Skeletal muscle tissue (tissue), 3 donors: ENCODE measurements at regions not wholly inside any gene's neighbourhood (a gene's known extent, or its start where the extent isn't known, plus 50 kb on each side); places are given as distances from the start of the nearest gene placed in this dataset.

Experiments
- H3K27ac ChIP-seq: one replicate; pipeline ENCODE4 v1.7.0; 2013; ENCODE audit warnings: mild to moderate bottlenecking, low read depth, low read length, inconsistent platforms
- H3K27me3 ChIP-seq, 3 donors: one replicate each; pipeline ENCODE4 v1.7.0; 2013; ENCODE audit warnings: low read length in 3 of 3; ENCODE audit not compliant: control insufficient read depth in 3 of 3, insufficient read depth in 3 of 3
- H3K36me3 ChIP-seq, 3 donors: one replicate each; pipeline ENCODE4 v1.7.0; 2013; ENCODE audit warnings: low read length in 3 of 3; ENCODE audit not compliant: control insufficient read depth in 3 of 3, insufficient read depth in 3 of 3
- H3K4me1 ChIP-seq, 3 donors: one replicate each; pipeline ENCODE4 v1.7.0; 2013; ENCODE audit warnings: low read length in 3 of 3, mild to moderate bottlenecking in 3 of 3; ENCODE audit not compliant: control insufficient read depth in 3 of 3, insufficient read depth in 3 of 3
- H3K4me3 ChIP-seq, 3 donors: one replicate each; pipeline ENCODE4 v1.7.0; 2013; ENCODE audit warnings: low read length in 3 of 3
- H3K9ac ChIP-seq, 3 donors: one replicate each; pipeline ENCODE4 v1.7.0; 2013; ENCODE audit warnings: low read length in 3 of 3, mild to moderate bottlenecking in 3 of 3, moderate library complexity in 2 of 3, low read depth in 1 of 3
- H3K9me3 ChIP-seq, 3 donors: one replicate each; pipeline ENCODE4 v1.7.0; 2013; ENCODE audit warnings: low read length in 3 of 3; ENCODE audit not compliant: control insufficient read depth in 3 of 3
- donor health status: Osteomylitis.

DNA sequence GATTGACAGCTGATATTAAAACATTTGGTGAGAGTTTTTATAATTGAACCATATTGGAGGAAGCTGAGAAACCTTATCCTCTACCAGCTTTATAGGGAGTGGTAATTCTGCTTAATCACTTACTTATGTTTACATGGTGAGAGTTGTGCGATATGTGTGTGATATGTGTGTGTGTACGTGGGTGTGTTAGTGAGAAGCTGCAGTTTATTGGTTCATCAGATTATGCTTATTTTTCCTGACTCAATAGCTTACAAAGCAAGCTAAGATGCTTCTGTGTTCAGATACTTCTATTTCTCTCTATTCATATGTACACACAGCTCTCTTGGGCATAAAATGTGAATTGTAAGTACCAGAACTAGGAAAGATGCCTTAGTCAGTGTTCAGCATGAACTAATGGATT is 343.7 kb downstream of the GRIA2 start:
- H3K9me3 ChIP-seq = no peaks in the 10 kb centered on the region
- no peak overlapping the region for H3K9ac ChIP-seq

DNA sequence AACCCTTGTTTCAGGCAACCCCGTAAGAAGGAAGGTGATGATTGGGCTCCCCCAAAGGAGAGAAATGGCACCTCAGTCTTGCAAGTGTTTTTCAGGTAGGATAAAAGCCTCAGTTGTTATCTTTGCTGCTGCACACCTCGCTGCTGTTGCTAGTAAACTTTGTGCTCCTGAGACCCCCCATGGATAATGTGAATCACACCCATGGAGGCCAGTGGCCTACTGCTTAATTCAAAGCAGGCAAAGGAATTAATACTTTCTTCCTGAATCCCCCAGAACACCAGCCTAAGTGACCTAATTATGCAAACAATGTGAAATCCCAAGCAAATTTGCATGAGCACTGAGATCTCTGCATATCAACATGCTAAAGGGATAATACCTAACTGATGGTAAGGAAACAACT is 337.5 kb downstream of the GRIA2 start:
- no peak overlapping the region for H3K9ac ChIP-seq
- H3K4me3 ChIP-seq = no peak overlapping the region
- H3K4me1 ChIP-seq = no peaks in the 10 kb centered on the region
- H3K9me3 ChIP-seq = no peaks in the 10 kb centered on the region
- H3K27ac ChIP-seq = no peak overlapping the region
- H3K36me3 ChIP-seq = no peaks in the 10 kb centered on the region
- no peaks in the 10 kb centered on the region for H3K27me3 ChIP-seq

More for the DNA sequence above, 343.7 kb downstream of the GRIA2 start:
- H3K27ac ChIP-seq = no peak overlapping the region
- no peaks in the 10 kb centered on the region for H3K27me3 ChIP-seq
- H3K4me3 ChIP-seq = no peak overlapping the region
- no peaks in the 10 kb centered on the region for H3K4me1 ChIP-seq
- no peaks in the 10 kb centered on the region for H3K36me3 ChIP-seq

- Histone ChIP-seq H3K27ac (no peak overlapping the region), H3K4me1 (no peaks in the 10 kb centered on the region), H3K36me3 (no peaks in the 10 kb centered on the region), H3K9ac (no peak overlapping the region), H3K4me3 (no peak overlapping the region), H3K9me3 (no peaks in the 10 kb centered on the region), H3K27me3 (no peaks in the 10 kb centered on the region)
Observed at GRCh38 chr4:157550028-157550427, 329.5 kb downstream of the GRIA2 start.

GRCh38 chr4:157527954-157528353 is 307.4 kb downstream of the GRIA2 start:
- Histone ChIP-seq H3K9ac (no peak overlapping the region), H3K4me1 (no peaks in the 10 kb centered on the region), H3K4me3 (no peak overlapping the region), H3K27ac (no peak overlapping the region), H3K27me3 (no peaks in the 10 kb centered on the region), H3K36me3 (no peaks in the 10 kb centered on the region), H3K9me3 (peaks cover 3 to 8% (median 6%) of the 10 kb centered on the region in 3 donors)

- no peak overlapping the region for H3K4me3 ChIP-seq
- no peaks in the 10 kb centered on the region for H3K4me1 ChIP-seq
Observed at GRCh38 chr4:157521906-157522305, 301.4 kb downstream of the GRIA2 start.

DNA sequence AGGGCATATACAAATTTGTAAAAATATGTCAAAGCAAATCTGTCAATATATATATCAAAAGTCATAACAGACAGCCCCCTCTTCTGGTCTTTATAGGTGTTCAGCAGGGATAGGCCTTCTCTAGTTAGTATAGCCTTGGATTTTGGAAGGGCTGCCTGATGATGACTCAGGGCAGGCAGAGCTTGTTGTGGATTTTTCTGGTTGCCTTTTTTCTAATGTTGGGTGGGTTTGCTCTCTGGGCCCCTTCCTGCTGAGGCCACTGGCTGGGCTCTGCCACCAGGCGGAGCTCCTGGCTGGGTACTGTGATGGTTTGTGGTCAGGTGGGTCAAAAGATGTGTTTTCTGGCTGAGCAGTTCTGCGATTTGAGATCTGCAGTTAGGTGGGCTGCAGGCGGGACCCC is 294.2 kb downstream of the GRIA2 start:
- Histone ChIP-seq H3K27ac (no peak overlapping the region), H3K4me1 (no peaks in the 10 kb centered on the region), H3K36me3 (no peaks in the 10 kb centered on the region), H3K4me3 (no peak overlapping the region), H3K27me3 (no peaks in the 10 kb centered on the region), H3K9ac (no peak overlapping the region), H3K9me3 (no peaks in the 10 kb centered on the region)

More at GRCh38 chr4:157521906-157522305, 301.4 kb downstream of the GRIA2 start:
- H3K27me3 ChIP-seq = no peaks in the 10 kb centered on the region
- no peak overlapping the region for H3K27ac ChIP-seq
- H3K9me3 ChIP-seq = peaks cover 0 to 2% (median 0%) of the 10 kb centered on the region in 3 donors
- no peaks in the 10 kb centered on the region for H3K36me3 ChIP-seq
- no peak overlapping the region for H3K9ac ChIP-seq

DNA sequence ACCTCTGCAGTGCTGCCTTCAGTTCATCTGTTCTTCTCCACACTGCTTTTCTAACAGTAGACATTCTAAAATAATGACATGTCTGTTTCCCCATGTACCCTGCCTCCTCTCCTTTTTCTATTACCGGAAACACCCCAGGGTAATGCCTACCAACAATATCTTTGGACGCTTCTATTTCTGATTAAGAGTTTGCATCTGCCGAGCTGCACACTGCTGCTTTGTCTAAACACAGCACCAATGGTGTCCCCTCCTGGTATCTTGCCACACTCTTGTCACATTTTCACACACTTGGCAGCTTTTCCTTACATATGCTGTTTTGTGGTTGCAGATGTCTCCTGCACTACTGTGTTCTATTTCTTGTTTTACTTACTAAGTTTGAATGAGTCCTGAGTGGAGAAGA is 288.8 kb downstream of the GRIA2 start:
- H3K27me3 ChIP-seq = no peaks in the 10 kb centered on the region
- H3K9ac ChIP-seq = no peak overlapping the region
- no peak overlapping the region for H3K4me3 ChIP-seq
- H3K4me1 ChIP-seq = no peaks in the 10 kb centered on the region
- no peak overlapping the region for H3K27ac ChIP-seq
- no peaks in the 10 kb centered on the region for H3K9me3 ChIP-seq
- H3K36me3 ChIP-seq = no peaks in the 10 kb centered on the region

DNA sequence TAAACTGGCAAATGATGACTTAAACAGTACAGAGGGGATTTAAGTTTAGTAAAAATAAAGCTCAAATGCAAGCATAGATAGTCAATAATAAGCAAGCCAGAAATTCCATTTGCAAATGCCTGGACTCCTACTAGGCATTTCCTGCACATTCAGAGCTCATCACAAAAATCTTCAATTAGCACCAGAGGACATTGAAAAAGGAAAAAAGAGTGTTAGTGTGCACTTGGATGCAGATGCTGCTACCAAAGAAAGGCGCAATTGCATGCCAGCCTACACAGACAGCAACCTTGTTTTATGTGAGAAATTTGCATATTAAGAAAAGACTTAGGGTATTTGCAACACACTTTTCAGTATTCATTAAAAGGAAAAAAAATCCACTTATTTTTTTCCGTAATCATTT is 282.1 kb downstream of the GRIA2 start:
- Histone ChIP-seq H3K27me3 (no peaks in the 10 kb centered on the region), H3K4me1 (no peaks in the 10 kb centered on the region), H3K9ac (no peak overlapping the region), H3K9me3 (no peaks in the 10 kb centered on the region), H3K27ac (no peak overlapping the region), H3K4me3 (no peak overlapping the region), H3K36me3 (no peaks in the 10 kb centered on the region)

GRCh38 chr4:157459785-157460184 is 239.3 kb downstream of the GRIA2 start:
- Histone ChIP-seq H3K4me1 (no peaks in the 10 kb centered on the region), H3K27ac (no peak overlapping the region), H3K36me3 (no peaks in the 10 kb centered on the region), H3K9ac (no peak overlapping the region), H3K27me3 (no peaks in the 10 kb centered on the region), H3K4me3 (no peak overlapping the region), H3K9me3 (no peaks in the 10 kb centered on the region)

DNA sequence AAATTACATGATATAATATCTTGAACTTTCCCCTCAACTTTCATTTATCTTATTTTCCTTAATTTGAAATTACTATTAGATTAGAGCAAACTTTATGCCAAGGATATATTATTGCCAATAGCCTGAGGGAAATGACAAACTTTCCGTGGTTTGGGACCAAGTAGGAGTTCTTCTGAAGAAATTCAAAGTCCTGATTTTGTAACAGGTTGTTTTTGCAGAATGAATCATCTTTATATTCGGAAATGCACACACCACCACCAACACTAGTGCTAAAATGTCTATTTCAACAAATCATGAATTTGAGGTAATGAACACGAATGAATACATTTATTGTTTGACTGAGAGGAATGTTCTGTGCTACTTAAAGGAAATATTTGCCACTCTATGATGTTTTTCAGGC is 226.7 kb downstream of the GRIA2 start:
- H3K9ac ChIP-seq = no peak overlapping the region
- H3K9me3 ChIP-seq = no peaks in the 10 kb centered on the region
- H3K4me1 ChIP-seq = no peaks in the 10 kb centered on the region
- no peak overlapping the region for H3K4me3 ChIP-seq
- no peaks in the 10 kb centered on the region for H3K27me3 ChIP-seq
- H3K36me3 ChIP-seq = no peaks in the 10 kb centered on the region
- H3K27ac ChIP-seq = no peak overlapping the region

DNA sequence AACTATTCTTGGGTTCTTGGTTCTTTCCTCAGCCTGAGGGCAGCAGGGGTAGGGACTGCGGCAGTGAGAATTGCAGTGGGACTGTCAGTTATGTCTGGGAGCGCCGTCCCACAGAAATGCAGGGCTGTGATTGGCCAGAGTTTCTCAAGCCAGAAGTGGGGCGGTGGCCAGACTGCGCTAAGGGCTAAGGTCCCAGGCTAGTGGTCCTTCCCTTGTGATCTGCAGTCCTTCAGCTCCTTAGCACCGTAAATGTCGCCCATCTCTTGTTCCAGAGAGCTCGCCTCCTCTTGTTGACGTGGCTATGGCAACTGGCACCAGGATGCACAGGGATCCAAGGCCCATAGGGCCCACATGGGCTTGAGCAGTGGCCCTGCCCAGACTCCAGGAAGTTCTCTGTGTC is 223.5 kb downstream of the GRIA2 start:
- no peaks in the 10 kb centered on the region for H3K36me3 ChIP-seq
- H3K4me1 ChIP-seq = no peaks in the 10 kb centered on the region
- H3K27ac ChIP-seq = no peak overlapping the region
- no peak overlapping the region for H3K4me3 ChIP-seq
- no peak overlapping the region for H3K9ac ChIP-seq
- H3K27me3 ChIP-seq = no peaks in the 10 kb centered on the region
- no peaks in the 10 kb centered on the region for H3K9me3 ChIP-seq
